PC-9 (cell line): ENCODE measurements at regions not wholly inside any gene's neighbourhood (a gene's known extent, or its start where the extent isn't known, plus 50 kb on each side); places are given as distances from the start of the nearest gene placed in this dataset.

Experiments used
- CTCF ChIP-seq: fragments of 200-600 bp; sonication (generic); conservative IDR thresholded peaks from 2 replicates; pipeline ENCODE4 v1.6.1; 2017; ENCODE audit warnings: mixed run types, antibody characterized with exemption, mild to moderate bottlenecking, moderate library complexity
- EZH2 ChIP-seq: fragments of 200-600 bp; sonication (generic); IDR thresholded peaks from 2 replicates; pipeline ENCODE4 v1.8.0; 2017; ENCODE audit warnings: antibody characterized with exemption, low read depth

- TF ChIP-seq EZH2 (no peak), CTCF (no peak)
Measured at GRCh38 chr6:103080497-103080896, 1687.0 kb downstream of the GRIK2 start.
